GM18517 (cell line): ENCODE measurements at regions not wholly inside any gene's neighbourhood (a gene's known extent, or its start where the extent isn't known, plus 50 kb on each side); places are given as distances from the start of the nearest gene placed in this dataset.
A peak's percentile ranks its signal among the peaks of the same experiment; 100 is the strongest.

Source experiments
- ATAC-seq: cut with Tn5 transposase; IDR thresholded peaks from one replicate; pipeline ENCODE4 v1.9.1; 2021; ENCODE audit warnings: mild to moderate bottlenecking, moderate library complexity; ENCODE audit not compliant: unreplicated experiment

- no peak for ATAC-seq
These were observed 146.1 kb downstream of the SMAD6 start for GRCh38 chr15:66848116-66848515.

DNA sequence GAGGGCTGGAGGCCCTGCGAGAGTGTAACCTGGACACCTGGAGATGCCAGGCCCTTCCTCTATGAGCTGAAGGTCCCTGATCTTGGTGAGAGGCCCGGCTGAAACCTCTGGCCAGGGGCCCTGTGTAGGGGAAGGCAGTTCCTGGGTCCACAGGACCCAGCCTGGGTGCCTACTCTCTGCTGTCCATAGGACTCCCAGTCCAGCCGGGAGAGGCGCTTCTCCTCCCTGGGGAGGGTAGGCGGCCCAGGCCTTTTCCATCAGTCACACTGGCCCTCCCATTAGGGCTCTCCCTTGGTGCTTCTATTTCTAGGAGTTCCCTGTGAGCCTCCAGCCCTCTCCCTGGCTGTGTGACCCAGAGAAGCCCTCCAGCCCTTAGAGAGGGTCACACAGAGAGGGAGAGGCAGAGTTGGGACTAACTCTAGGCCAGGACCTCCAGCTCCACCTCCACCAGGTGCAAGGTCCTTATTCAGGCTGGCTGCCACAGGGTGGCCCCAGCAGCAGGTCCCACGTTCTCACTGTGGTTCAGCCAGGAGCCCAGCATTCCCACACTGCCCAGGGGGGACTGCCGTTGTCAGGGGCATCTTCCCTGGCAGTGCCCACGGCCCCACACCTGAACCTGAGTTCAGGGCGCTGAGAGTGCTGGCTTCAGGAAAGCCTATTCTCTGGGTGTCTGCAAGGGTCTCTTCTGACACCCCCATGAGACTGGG is 146.8 kb downstream of the SMAD6 start:
- ATAC-seq = no peak

- ATAC-seq = no peak
These were observed 147.3 kb downstream of the SMAD6 start for GRCh38 chr15:66849393-66849745.

GRCh38 chr15:66849746-66850077 is 147.7 kb downstream of the SMAD6 start:
- no peak for ATAC-seq

DNA sequence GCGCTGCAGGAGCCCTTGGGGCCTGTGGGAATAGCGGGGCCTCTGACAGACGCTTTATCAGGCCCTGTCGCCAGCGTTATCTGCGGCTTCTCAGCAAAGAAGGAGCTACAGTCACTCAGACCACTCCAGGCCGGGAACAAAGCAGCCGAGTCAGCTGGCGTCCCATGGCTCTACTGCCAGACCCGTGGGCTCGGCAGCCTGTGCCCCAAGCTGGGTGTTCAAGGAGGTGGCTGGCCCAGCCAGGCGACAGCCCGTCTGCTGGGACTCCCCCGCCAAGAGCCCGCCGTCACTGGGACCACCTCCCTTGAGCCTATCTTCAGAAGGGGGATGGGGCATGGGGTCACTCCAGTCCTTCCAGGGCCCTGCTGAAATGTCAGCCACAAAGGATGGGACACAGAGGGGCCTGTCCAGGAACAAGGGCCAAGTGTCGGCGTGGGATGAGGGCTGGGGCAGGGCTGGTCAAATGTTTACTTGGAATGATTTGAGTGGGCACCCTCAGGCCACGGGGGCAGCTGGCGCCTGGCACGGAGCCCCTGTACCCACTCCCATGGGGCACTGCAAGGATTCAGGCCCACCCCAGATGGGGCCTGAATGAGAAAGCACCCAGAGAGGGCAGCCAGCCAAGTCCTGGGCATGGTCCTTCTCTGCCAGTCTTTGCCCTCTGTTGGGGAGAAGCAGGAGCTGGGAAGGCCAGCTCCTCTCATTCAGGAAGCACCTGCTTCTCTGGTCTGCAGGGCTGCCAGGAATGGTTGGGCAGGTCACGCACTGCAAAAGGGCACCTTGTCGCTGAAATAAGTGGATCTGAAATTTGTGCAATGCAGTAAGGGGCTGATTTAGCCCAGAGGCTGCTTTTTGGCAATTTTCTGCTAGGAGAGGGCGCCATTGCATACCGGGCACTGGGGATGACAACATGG is 148.3 kb downstream of the SMAD6 start:
- ATAC-seq = no peak

GRCh38 chr15:66850996-66851310 is 148.9 kb downstream of the SMAD6 start:
- no peak for ATAC-seq

- no peak for ATAC-seq
These were observed 149.5 kb downstream of the SMAD6 start for GRCh38 chr15:66851311-66852063.

GRCh38 chr15:66852064-66852905 is 150.2 kb downstream of the SMAD6 start:
- no peak for ATAC-seq

DNA sequence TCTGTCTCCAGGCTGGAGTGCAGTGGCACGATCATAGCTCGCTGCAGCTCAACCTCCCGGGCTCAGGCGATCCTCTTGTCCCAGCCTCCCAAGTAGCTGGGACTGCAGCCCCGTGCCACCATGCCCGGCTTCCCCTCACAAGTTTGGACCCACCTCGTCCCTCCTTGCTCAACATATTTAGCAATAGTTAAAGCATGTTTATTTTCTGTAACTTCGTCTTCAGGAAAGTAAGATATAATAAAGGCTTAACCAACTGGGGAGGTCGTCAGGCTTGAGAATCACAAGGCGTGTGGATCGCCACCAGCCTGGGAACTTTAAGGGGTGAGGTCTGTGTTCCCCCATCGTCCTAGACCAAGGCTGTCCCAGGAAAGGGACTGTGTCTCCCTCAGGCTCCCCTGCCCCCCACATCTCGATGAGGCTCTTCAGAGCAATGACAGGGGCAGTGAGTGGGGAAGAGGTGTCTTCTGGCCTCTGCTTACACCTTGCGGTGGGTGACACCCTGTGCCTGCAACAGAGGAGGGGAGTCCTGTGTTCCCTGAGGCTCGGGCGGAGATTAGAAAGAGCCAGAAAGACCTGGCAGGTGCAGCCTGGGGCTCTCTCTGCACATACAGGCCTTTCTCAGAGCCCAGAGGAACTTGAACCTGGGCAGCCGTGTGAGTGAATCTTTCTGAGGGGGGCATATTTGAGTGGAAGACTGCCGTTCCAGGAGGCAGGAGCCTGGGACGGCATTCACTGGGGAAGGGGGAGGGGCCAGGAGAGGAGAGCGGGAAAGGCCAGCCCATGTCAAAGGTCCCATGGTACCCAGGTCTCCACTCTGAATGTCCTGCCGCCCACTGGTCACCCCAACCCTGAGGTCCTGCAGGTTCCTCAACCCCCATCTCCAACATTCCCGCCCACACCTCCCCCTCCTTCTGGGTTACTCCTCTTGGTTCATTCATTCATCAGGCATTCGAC is 152.3 kb downstream of the SMAD6 start:
- no peak for ATAC-seq

- no peak for ATAC-seq
These were observed 153.0 kb downstream of the SMAD6 start for GRCh38 chr15:66855041-66855440.

GRCh38 chr15:66857694-66858093 is 155.7 kb downstream of the SMAD6 start:
- no peak for ATAC-seq

DNA sequence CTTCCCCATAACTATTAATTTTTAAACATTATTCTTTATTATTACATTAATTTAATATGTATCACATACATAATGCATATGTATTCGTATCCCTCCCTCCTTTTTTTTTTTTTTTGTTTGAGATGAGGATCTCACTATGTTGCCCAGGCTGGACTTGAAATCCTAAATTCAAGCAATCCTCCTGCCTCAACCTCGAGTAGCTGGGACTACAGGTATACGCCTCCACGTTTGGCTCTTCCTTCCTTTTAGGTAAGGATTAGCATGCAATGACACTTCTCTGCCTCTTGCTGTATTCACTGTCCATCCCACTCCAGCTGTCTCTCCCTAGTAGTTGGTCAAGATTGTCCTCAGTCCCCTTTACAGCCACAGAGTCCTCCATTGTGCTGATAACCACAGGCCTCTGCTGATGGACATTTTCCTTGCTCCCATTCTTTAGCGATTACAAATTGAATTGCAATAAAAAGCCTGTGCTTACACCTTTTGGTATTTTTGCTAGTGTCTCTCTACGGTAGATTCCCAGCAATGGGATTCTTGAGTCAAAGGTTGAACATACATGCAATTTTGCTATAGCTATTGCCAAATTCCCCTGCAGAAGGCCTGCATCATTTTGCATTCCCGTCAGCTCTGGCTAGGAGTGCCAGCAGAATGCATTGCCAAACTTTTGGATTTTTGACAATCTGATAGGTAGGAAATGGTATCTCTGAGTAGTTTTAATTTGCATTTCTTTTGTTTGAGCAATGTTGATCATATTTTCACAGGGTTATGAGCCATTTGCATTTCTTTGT is 156.6 kb downstream of the SMAD6 start:
- ATAC-seq = no peak

GRCh38 chr15:66859688-66860253 is 157.7 kb downstream of the SMAD6 start:
- ATAC-seq = no peak

GRCh38 chr15:66860844-66861243 is 158.8 kb downstream of the SMAD6 start:
- ATAC-seq = no peak

- ATAC-seq = no peak
These were observed 160.3 kb downstream of the SMAD6 start for GRCh38 chr15:66862111-66862939.

DNA sequence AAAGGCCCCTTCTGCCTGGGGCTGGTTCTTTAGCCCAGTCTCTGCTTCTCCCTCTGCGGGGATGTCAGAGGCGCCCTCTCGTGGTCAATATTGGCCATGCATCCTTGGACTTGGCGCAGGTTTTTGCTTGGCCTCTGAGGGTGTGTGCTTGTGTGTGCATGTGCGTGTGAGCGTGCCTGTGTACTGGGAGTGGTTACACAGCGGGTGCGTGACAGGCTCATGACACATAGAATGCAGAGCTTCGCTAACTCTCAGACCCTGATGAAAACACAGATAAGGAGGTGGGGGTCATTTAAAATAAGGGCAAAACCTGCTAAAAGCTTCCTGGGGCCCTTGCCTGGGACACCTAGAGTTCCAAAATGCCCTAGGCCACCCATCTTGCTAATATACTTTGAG is 160.9 kb downstream of the SMAD6 start:
- peak; percentile 66 for ATAC-seq

DNA sequence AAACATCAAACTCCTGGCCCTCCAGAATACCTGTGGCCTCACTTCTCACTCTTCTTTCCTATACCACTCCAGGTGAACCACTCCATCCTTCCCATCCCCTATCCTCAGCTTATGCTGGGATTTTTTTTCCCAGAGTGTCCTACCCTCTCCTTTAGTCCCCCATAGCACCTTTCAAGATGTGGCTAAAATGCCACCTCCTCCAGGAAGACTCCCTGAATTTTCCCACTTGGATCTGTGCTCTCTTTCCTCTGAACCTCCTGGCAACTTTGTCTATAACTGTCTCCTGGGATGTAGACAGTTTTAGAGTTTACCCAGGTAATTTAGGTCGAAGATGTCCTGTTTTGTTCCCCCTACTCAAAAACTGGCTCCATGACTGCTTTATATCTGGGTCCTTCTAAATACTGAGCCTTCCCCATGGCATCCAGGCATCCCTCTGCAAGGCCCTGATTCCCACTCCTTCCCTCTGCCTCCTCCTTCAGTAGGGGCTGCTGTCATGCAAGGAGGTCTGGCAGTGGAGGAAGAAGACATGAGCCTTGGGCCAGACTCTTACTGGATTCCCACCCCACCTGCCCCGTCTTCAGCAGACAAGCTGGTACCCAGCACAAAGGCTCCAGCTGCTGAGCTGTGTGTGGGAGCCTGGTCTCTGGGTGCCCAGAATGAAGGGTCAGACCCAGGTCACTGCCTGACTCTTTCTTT is 161.5 kb downstream of the SMAD6 start:
- ATAC-seq = no peak
